Daoy (cell line): ENCODE measurements at regions not wholly inside any gene's neighbourhood (a gene's known extent, or its start where the extent isn't known, plus 50 kb on each side); places are given as distances from the start of the nearest gene placed in this dataset.
A peak's percentile ranks its signal among the peaks of the same experiment; 100 is the strongest.
"Not testable (repeated sequence)": the region's sequence is repeated elsewhere in the genome, so short reads cannot be mapped to it uniquely, and the experiment has no call there.

ENCODE experiments used
- DNase-seq: peaks from one replicate; pipeline ENCODE4 v3.0.0-alpha.2; 2015; ENCODE audit warnings: low read depth

GRCh38 chr12:92425165-92425564, 277.6 kb upstream of the PLEKHG7 start:
- DNase-seq = no peak

GRCh38 chr12:92424338-92424737, 278.5 kb upstream of the PLEKHG7 start:
- DNase-seq = no peak

- no peak for DNase-seq
Observed at GRCh38 chr12:92421701-92422100, 276.1 kb upstream of the BTG1 start.

- DNase-seq = no peak
Observed at GRCh38 chr12:92421042-92421441, 275.4 kb upstream of the BTG1 start.

- no peak for DNase-seq
Observed at GRCh38 chr12:92419201-92419600, 273.6 kb upstream of the BTG1 start.

DNA sequence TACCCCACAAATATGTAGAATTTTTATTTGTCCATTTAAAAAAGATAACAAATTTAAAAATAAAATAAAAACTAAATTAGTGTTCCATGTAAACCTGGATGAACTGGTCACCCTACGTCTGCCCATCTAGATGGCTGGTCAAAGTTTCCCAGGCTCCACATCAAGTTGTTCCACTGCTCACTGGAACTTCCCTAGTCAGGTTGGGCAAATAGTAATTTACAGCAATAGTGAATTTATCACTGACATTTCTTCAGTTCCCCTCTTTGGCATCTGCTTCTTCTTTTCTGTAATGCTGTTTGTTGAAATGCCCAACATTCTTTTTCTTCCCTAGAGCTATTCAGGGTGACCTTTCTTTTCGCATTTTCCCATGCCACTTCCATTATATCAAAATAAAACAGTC, 272.7 kb upstream of the BTG1 start:
- DNase-seq = no peak

- no peak for DNase-seq
Observed at GRCh38 chr12:92417373-92417772, 271.7 kb upstream of the BTG1 start.

- no peak for DNase-seq
Observed at GRCh38 chr12:92416385-92416812, 270.8 kb upstream of the BTG1 start.

- DNase-seq = no peak
Observed at GRCh38 chr12:92414170-92415070, 268.8 kb upstream of the BTG1 start.

DNA sequence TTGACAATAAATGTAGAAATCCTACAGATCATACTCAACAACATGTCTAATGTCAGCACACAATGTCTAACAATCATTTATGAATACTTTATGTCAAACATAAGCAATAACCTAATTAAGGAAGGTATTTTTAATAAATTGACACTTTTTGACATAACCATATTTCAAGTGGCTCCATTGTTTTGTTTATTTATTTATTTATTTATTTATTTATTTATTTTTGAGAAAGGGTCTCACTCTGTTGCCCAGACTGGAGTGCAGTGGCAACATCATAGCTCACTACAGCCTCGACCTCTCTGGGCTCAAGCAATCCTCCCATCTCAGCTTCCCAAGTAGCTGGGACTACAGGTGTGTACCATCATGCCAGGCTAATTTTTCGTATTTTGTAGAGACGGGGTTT, 267.6 kb upstream of the BTG1 start:
- no peak for DNase-seq

DNA sequence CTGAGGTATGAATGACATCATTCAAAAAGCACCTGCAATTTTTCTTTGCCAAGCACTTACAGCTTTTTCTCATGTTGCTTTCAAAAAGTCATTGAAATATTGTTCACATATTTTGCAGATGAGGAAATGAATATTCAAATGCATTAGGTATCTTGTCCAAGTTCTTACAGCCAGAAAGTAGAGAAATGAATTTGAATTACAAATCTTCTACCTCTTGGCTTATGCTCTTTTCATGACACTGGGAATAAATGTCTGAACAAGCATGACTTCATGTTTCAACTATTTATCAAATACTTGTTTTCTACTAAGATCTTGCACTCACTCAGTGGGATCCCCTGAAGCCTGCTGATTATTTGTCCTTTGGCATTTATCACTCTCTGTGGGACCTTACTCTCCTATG, 267.2 kb upstream of the BTG1 start:
- no peak for DNase-seq

DNA sequence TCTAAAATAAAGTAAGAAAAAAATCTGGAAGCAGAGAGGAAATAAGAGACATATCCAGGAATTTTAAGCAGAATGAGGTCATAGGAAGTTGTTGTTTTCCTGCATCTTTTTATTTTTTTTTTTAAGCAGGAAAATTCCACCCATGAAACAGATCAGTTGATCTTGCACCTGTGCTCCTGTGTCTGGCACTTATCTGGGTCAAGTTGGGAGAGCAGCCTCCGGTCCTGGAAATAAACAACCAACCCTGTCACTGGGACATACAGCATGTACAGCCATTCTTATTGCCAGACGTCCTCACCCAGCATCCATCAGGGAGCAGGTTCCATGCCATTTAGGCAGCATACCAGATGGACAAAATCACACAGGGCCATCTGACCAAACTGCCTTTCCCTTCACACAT, 266.0 kb upstream of the BTG1 start:
- no peak for DNase-seq

DNA sequence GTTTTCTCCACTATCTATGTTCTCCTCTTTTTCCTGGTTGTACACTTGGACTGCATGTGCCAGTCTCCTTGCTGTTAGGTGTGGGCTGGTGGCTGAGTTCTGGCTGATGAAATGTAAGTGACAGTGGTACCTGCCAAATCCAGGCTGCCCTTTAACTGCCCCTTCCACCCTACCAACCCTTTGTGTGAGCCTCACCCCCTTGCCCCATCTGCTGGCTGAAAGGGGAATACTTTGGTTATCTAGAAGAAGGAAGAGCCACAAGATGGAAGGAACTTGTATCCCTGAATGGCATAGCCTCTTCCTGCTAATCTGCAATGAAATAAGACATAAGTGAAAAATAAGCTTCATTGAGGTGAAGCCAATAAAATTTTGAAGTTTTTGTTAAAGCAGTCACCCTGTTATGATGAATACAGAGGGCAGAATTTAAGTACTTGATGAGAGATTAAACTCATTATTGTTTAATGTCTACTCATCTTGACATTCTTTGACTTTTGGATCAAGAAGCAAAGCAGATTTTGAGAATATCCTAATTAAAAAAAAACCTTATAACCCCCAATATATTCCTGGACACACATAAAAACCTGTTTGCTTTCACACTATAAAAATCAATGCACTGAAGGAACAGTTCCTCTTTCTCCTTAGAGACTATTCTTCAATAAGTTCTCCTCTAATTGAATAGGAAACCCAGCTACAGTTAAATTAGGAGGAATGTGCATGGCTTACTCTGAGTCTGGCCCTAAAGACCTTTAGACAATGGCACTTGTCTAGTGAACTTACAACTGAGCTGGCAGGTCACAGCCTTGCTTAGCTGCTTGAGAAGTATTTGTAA, 262.6 kb upstream of the BTG1 start:
- DNase-seq = peak; percentile 38

DNA sequence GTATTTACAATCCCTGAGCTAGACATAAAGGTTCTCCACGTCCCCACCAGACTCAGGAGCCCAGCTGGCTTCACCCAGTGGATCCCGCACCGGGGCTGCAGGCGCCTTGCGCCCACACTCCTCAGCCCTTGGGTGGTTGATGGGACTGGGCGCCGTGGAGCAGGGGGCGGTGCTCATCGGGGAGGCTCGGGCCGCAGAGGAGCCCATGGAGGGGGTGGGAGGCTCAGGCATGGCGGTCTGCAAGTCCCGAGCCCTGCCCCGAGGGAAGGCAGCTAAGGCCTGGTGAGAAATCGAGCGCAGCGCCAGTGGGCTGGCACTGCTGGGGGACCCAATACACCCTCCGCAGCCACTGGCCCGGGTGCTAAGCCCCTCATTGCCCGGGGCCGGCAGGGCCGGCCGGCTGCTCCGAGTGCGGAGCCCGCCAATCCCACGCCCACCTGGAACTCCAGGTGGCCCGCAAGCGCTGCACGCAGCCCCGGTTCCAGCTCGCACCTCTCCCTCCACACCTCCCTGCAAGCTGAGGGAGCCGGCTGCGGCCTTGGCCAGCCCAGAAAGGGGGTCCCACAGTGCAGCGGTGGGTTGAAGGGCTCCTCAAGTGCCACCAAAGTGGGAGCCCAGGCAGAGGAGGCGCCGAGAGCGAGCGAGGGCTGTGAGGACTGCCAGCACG, 260.9 kb upstream of the BTG1 start:
- DNase-seq = not testable (repeated sequence)

- not testable (repeated sequence) for DNase-seq
Observed at GRCh38 chr12:92405801-92406251, 260.2 kb upstream of the BTG1 start.

DNA sequence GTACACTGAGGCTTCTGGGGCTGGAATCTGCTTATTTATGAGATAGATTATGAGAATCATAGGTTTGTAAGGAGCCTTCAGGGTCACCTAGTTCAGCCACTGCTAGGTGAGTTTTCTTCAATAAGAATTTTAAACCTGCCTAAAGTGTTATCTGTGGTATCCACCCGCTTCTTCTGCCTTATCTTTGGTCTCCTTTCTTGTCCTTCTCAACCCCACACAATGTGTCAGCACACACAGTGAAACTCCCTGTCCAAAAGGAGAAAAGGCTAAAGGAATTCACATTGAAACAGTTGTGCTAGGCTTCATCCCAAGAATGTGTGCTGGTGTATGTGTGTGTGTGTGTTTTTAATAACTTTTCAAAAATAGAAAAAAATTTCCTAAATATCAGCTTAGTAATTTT, 259.3 kb upstream of the BTG1 start:
- no peak for DNase-seq

- no peak for DNase-seq
Observed at GRCh38 chr12:92404259-92404894, 258.7 kb upstream of the BTG1 start.

GRCh38 chr12:92403210-92404175, 257.8 kb upstream of the BTG1 start:
- no peak for DNase-seq

- no peak for DNase-seq
Observed at GRCh38 chr12:92402415-92402814, 256.8 kb upstream of the BTG1 start.

- DNase-seq = no peak
Observed at GRCh38 chr12:92400006-92400405, 254.4 kb upstream of the BTG1 start.
